ENCODE measurements at regions not wholly inside any gene's neighbourhood (a gene's known extent, or its start where the extent isn't known, plus 50 kb on each side); places are given as distances from the start of the nearest gene placed in this dataset.

DNA sequence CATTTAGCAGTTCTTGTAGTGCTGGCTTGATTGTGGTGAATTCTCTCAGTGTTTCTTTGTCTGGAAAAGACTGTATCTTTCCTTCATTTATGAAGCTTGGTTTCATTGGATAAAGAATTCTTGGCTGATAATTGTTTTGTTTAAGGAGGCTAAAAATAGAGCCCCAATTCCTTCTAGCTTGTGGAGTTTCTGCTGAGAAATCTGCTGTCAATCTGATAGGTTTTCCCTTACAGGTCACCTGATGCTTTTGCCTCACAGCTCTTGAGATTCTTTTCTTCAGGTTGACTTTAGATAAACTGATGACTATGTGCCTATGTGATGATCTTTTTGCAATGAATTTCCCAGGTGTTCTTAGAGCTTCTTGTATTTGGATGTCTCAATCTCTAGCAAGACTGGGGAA is 1508.5 kb upstream of the FLRT2 start:
- TF ChIP-seq, protein P1, sequence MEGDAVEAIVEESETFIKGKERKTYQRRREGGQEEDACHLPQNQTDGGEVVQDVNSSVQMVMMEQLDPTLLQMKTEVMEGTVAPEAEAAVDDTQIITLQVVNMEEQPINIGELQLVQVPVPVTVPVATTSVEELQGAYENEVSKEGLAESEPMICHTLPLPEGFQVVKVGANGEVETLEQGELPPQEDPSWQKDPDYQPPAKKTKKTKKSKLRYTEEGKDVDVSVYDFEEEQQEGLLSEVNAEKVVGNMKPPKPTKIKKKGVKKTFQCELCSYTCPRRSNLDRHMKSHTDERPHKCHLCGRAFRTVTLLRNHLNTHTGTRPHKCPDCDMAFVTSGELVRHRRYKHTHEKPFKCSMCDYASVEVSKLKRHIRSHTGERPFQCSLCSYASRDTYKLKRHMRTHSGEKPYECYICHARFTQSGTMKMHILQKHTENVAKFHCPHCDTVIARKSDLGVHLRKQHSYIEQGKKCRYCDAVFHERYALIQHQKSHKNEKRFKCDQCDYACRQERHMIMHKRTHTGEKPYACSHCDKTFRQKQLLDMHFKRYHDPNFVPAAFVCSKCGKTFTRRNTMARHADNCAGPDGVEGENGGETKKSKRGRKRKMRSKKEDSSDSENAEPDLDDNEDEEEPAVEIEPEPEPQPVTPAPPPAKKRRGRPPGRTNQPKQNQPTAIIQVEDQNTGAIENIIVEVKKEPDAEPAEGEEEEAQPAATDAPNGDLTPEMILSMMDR (conservative IDR thresholded peaks at IDR 0.05; ENCODE audit: low read length): no peak
- TF ChIP-seq EZH2phosphoT487 (IDR thresholded peaks at IDR 0.05; ENCODE audit: borderline replicate concordance, low read depth, low read length): no peak

All from OCI-LY7 (cell line).